Activated CD4-positive, CD25-positive, alpha-beta regulatory T cell treated with anti-CD3 and anti-CD28 coated beads, Interleukin-2, amount 50 U/mL, for 16 hours (primary cell): ENCODE measurements at regions not wholly inside any gene's neighbourhood (a gene's known extent, or its start where the extent isn't known, plus 50 kb on each side); places are given as distances from the start of the nearest gene placed in this dataset.

Experiments used
- DNase-seq: peaks from one replicate; pipeline ENCODE4 v3.0.0-alpha.2; 2020; ENCODE audit warnings: low read depth, low spot score

DNA sequence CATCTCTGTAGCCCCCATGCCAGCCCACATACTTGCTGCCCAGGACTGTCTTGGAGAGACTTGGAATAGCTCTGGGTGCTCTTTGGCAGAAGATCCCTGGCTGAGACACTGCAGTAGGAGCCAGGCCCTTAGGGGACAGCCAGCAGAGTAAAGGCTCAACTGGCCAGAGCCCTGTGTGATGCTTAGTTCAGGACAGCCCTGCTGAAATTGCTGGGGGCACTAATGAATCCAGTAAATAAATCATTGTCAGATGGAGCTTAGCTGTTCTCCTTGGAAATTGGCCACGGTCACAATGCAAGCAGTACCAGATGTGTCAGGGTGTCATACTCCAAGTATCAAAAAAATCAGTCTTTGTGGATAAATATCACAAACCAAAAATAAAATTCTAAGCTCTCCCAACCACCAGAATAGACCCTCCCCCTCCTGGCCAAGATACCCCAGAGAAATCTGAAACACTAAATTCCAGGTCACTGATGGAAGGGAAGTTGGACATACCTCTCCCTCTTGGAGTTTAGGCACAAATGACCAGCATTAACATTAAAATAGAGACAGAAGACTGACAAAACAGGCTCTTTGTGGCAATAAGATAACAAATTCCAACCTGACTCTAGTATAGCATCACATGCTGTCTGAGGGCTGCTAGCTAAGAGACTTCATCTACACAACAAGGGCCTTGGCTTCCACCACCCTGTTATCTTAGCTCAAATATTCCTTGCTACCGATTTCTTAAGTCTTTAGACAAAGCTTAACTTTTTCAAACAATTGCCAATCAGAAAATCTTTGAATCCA, 83.2 kb upstream of the DNAH14 start:
- no peak for DNase-seq

DNA sequence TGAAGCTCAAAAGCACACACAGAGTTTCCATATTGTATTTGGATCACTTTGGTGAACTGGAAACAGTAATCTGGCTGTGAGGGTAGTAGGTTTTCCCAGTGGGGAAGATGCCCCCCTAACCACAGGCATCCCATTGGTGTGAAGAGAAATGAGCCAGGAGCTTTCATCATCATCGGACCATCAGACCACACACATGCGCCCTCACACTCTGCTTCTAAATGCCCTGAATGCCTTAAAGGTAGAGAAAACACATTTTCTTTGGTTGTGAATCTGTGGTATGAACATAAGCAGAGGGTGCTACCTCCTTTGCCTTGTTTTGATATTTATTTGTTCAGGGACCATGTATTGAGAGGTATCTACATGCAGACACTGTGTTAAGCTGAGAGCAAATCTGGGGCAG, 79.0 kb upstream of the DNAH14 start:
- no peak for DNase-seq

DNA sequence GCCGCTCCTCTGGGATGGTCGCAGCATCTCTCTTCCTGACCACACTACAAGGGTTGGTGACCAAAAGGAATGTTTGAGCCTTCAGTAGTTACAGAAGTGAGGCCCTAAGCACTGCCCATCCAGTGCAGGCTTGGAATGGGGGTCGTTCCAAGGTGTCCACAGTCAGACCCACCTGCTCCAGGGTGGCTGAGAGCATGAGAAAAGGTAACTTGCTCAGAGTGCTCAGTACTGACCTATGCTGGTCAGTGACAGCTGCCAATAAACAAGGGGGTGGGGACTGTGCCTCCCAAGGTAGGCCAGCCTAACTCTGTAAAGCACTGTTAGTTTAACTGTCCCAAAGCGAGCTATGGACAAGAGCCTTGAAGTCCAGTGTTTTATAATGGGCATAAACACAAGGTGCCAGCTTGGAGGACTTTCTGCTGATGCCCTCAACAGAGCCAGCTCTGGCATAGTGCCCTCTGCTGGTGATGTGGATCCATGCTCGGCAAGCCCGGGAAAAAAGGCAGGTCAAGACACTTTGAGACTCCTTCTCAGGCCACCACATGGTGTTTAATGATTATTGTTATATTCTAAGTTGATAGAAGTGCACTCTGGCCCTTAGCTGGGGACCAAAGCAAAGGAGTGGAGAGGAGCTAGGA, 78.1 kb upstream of the DNAH14 start:
- peak; percentile 28 for DNase-seq

DNA sequence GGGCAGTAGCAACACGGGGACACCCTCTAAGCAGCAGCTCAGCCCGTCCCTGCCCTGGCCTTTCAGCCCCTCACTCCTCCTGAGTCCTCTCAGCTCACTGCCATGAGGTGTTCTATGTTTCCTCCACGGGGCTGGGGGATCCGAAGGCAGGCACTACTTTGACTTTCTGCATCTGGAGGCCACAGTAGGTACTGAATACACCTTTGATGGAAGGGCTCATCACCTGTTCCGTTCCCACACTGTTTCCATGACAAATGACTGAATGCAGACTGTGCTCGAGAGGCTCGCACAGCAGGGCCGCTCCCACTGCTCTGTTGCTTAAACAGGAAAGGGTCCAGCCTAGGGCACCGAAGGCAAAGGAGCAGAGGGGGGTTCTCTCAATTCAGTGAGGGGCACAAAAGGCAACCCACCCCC, 77.6 kb upstream of the DNAH14 start:
- no peak for DNase-seq

DNA sequence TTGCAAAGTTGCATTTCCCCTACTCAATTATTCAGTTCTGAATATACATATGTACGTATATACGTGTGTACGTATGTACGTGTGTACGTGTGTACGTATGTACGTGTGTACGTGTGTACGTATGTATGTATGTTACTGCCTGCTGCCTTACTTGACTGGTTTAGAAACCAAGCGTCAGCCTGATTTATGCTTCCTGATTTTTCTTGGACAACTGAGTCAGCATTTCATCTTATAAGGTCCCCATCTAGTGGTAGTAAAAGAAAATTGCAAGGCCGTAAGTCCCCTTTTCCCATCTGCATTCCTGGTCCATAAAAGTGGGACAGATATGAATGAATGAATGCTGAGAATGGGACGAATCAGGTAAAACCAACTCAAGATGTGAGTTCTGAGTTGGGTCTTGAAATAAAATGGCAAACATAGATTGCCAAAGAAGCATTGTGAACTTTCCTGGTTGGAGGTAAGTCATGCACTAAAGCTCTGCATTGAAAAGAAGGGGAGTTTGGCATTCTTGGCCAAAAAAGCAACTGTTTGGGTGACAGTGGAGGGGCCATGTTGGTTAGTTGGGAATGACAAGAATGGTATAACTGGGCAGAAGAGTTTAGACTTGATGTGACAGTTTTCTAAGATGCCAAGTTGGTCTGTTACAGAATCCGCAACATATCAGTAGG, 76.4 kb upstream of the DNAH14 start:
- DNase-seq, result no peak

DNA sequence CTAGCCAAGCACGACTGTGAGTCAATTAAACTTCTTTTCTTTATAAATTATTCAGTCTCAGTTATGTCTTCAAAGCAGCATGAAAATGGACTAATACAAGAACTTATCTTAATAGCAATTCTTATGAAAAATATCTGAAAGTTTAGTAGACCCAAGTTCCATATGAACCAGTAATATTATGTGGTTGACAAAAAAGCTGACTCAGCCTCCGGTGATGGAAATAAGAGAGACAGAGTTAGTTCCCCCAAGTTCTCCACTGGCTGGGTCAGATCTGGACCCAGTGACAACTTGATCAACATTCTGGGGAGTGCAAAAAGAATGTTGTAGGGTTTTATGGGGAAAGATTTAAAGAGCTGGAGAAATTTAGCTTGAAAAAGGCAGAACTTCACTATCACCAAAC, 72.5 kb upstream of the DNAH14 start:
- no peak for DNase-seq

DNA sequence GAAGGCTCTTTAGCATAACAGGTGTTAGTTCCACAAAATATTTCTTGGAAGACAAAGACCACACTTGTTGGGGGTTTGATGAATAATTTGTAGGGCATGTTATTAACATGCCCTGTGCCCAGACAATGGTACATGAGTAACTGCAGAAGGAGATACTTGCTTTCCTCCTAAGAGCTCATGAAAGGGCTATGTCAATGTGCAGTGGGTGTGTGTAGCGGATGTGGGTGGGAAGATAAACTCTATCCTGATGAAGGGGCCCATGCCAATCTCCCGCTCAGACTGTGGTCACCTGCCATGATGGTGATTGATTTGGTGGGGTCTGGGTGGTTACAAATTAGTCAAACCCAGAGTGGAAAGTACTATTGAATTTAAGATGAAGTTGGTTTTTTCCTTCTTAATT, 69.8 kb upstream of the DNAH14 start:
- no peak for DNase-seq

DNA sequence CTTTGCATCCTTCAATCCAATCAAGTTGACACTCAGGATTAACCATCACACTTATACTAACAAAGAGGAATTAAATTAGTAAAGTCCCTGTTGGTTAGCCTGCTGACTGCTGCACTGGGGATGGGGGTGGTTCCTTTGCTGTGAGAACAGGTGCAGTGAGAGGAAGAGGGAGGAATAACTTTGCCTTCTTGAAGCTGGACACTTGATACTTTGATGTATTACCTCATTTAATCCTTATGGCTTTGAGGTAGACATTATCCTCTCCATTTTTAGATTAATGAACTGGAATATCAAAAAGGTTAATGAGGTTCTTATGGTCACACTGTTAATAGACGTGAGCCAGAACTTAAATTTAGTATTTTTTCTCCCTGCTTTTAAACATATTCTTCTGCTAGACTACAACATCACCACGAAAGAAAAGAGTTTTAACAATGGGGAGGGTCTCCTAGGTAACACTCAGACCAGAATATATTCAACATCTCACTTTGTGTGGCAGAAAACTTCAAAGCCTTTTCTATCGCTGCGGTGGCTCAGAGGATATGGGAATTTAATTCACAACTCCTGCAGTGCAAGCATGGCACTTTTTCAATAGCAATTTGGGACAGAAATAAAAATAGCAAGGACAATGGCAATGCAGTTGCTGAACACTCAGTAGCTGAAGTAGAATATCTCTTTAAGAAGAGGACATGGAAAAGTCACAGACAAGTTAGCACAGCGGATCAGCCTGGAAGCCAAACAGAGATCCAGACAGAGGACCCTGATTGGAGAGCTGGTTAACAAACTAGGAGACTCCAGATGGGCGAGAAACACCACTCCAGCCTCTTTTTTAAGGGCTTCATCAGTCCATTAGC, 68.8 kb upstream of the DNAH14 start:
- no peak for DNase-seq

DNA sequence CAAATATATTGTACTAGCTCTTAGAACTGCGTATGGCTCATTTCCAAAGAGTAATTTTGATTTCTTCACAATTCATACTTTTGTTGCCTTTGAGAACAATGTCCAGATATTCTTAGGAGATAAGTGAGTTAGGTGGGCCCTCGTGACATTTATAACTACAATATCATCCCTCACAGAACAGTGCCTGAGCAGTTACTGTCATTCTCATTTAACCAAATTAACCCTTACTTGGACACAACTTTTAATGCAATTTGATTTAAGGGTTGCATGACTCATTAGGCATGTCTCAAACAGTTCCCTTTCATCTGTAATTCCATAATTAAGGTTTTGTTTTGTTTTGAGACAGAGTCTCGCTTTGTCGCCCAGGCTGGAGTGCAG, 68.1 kb upstream of the DNAH14 start:
- no peak for DNase-seq

DNA sequence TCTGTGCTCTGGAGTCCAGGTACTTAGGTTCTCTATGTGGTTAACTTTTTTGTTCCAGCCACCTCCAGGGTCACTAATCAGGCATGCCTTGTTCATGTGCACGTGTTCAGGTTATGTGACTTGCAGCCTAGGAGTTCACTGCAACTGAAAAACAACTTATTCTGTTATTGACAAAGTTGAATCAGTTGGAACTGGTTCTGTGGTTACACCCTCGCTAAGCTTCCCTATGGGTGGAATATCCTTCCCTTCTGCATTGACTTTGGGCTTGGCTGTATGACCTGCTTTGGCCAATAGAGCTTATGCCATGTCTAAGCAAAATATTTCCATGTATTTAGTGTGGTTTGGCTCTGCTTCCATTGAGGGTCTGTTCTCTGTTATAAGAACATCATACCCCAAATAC, 66.0 kb upstream of the DNAH14 start:
- no peak for DNase-seq

DNA sequence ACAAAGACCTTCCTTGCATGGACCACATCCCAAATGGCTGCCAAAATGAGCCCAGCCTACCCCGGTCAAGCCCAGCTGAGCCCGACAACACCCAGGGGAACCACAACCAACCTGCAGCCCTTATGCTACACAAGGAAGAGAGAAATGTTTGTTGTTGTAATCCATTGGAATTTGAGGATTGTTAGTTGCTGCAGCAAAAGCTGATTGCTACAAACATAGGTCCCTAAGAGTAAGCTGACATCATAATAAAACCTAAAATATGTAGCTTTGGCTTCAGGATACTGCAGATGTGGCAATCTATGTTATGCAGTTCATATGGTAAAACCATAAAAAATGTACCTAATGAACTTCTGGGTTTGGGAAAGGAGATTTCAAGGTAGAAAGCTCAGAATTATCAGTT, 65.5 kb upstream of the DNAH14 start:
- no peak for DNase-seq

DNA sequence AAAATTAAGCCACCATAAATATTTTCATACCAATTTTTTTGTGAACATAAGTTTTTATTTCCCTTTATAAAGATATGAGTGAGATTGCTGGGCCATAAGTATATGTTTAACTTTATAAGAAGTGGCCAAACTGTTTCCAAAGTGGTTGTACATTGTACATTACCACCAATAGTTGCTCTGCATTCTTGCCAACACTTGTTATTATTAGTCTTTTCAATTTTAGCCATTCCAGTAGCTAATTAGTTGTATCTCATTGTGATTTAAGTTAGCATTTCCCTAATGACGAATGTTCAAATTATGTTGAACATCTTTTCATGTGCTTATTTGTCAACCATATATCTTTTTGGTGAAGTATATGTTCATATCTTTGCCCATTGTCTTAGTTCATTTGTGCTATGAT, 64.0 kb upstream of the DNAH14 start:
- DNase-seq, result no peak

DNA sequence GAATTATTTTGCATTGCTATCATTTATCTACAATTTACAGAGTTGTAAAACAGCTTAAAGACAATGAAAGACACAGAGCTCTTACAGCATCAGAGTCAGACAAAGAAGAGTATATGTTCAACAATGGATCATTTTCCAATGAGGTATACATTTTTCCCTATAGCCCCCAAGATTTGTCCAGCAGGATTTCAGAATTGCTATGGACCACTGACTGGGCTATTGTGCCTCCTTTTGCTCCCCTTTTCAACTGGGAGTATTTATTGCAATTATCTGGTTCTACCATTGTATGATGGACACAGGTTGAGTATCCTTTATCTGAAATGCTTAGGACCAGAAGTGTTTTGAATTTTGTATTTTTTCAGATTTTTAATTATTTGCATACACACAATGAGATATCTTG, 62.5 kb upstream of the DNAH14 start:
- DNase-seq, result no peak

DNA sequence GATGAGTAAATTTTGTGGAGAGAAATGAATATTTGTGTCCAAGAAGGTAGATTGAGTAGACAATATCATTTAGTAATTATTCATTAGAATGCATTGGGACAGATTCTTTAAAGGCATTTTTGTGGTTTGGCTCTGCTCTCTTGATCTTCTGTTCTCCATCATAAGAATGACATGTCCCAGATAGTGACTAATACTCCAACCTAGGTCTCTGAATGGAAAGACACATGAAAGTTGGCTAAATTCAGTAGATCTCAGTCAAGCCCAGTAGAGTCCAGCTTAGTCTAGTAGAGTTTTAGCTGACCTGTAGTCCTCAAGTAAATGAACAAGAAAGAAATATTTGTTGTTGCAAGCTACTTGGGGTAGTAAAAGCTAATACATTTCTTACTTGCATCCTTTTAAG, 61.8 kb upstream of the DNAH14 start:
- no peak for DNase-seq

DNA sequence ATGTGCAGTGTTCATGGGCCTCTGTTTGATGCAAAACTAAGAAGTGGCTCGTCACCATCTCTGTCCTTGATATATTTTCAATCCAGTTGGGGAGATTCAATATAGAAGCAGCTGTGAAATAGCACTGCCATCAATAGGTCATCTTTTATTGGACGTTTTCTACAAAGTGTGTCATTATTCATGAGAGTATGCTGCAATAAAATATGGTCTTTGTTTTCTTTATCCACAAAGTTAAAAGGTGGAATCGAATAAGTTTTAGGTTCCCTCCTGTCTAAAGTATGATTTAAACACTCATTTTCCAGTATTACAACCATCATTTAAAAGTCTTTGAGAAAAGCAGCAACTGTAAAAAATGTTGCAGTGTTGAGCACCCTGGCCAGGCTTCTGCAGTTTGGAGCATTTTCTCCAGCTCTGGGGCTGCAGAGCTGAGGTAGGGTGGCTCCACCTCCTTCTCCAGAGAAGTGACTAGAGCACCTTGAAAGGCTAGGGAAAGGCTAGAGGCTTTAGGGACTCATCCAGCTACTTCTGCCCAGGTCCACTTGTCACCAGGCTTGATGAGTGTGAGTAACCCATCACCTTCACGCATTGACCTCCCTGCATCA, 56.5 kb upstream of the DNAH14 start:
- DNase-seq, result no peak

DNA sequence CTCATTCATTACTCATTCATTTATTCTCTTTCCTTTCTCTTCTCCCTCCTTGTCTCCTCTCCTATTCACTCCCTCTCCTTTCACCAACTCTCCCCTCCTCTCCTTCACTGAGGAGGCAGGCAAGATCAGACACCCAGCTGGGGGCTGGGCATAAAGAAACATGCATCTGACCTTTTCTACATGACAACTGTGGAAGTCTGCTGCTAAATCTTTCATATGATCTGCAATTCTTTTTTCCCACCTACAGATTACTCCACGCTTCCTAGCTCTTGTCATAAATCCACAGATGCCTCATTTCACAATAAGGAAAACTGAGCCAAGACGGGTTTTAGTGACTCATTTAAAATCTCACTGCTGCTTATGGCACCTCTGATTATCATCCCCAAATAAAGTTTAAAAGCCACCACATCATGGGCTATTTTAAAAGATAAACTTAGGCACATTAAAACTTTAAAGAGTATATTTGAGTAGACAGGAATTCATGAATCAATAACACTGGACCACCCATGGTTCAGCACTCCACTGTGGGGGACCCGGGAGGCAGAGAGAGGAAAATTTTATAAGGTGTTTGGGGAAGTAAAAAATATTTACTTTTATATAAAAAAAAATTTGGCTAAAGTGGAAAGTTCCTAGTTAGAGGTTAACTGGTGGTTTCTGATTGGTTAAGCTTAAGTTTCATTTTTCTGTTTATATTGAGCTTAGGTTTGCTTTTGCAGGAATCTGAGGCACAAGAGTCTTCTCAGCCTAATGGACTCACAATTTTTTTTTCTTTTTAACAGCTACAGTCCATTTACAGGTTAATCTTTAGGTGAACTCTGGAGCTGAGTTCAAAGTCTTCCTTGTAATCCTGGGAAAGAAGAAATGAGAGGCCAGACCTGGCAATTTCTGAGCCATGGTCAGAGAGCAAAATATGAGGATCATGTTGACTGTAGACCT, 55.8 kb upstream of the DNAH14 start:
- no peak for DNase-seq

DNA sequence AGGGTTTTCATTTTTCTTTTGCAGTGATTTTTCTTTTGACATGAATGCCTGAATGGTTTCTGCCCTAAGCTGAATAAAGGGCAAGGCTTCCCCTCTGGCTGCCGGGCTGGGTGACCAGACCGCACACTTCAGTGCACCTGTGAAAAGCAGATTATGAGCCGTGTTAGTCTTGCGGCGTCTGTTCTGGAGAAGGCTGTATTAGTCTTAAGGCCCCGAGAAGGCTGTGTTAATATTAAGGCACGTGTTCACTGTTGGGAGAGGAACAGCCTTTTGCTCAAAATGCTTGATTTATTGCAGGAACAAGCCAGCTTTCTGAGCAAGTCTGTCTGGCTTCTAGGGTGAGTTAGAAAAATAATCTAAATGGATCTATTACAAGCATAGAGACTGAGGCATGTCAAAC, 54.7 kb upstream of the DNAH14 start:
- DNase-seq, result no peak

DNA sequence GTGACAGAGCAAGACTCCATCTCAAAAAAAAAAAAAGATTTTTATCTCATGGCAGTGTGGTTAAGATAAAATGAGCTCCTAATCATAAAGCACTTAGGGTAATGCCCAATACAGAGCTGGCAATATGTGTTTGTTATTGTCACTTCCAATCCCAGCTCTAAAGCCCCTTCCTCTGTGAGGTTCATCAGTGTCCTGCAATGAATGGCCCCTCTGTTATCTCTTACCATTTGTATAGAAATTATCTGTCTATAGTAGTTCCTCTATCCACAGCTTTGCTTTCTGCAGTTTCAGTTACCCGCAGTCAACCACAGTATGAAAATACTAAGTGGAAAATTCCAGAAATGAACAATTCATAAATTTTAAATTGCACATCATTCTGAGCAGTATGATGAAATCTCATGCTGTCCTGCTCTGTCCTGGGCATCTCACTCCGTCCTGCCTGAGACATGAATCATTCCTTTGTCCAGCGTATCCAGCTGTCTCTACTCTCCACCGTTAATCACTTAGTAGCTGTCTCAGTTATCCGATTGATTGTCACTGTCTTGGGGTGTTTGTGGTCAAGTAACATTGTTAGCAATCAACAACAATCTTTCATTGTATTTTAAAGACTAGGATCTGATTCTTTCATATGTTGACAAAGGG, 50.2 kb upstream of the DNAH14 start:
- no peak for DNase-seq
